GM18502 (cell line): ENCODE measurements at regions not wholly inside any gene's neighbourhood (a gene's known extent, or its start where the extent isn't known, plus 50 kb on each side); places are given as distances from the start of the nearest gene placed in this dataset.
A peak's percentile ranks its signal among the peaks of the same experiment; 100 is the strongest.

Source experiments
- ATAC-seq: cut with Tn5 transposase; IDR thresholded peaks from one replicate; pipeline ENCODE4 v1.9.1; 2021; ENCODE audit warnings: mild to moderate bottlenecking; ENCODE audit not compliant: unreplicated experiment, poor library complexity

GRCh38 chr17:65279456-65279855, 142.3 kb downstream of the RGS9 start:
- no peak for ATAC-seq

DNA sequence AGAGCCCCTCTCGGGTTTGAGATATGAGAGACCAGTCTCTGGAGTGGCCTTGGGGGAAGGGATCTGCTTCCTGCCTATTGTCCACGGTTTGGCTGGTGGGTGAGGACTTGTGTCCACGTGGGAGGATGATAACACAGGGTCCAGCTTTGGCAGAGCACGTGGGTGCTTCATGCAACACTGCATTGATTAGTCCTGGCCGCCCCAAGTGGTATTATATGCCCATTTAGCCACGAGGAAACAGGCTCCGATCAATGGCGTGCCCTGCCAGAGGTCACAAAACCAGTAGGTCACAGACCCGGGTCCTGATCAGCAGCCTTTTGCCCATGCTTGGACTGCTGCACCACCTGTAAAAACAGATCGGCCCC, 141.6 kb downstream of the RGS9 start:
- no peak for ATAC-seq

- ATAC-seq: peak; percentile 47
Measured at GRCh38 chr17:65278050-65278819, 141.1 kb downstream of the RGS9 start.

GRCh38 chr17:65277576-65277975, 140.4 kb downstream of the RGS9 start:
- ATAC-seq: no peak
